B cell (primary cell): ENCODE measurements at regions not wholly inside any gene's neighbourhood (a gene's known extent, or its start where the extent isn't known, plus 50 kb on each side); places are given as distances from the start of the nearest gene placed in this dataset.

Source experiments
- ATAC-seq: fragments of 200-7000 bp; cut with Tn5 transposase; one replicate; pipeline ENCODE4 v1.10.0; 2021; ENCODE audit warnings: low read depth, mild to moderate bottlenecking, moderate number of reproducible peaks, moderate library complexity
- CTCF ChIA-PET: fragments of 350-600 bp; sonication (Branson Sonifier 250); formaldehyde crosslinking; loops from one replicate; lab custom pipeline; 2021; ENCODE audit warnings: antibody characterized with exemption, inconsistent platforms; lab: Charles Lee
- POLR2A ChIA-PET: fragments of 350-600 bp; sonication (Branson Sonifier 250); formaldehyde crosslinking; loops from one replicate; lab custom pipeline; 2021; ENCODE audit warnings: antibody characterized with exemption; lab: Charles Lee
- DNase-seq: peaks from one replicate; pipeline ENCODE4 v3.0.0; 2013
- H2AFZ ChIP-seq: 2 replicates; pipeline ENCODE4 v1.6.1; 2012; ENCODE audit warnings: mild to moderate bottlenecking, low read depth, low read length; ENCODE audit not compliant: insufficient read depth, poor library complexity, severe bottlenecking
- H3K27ac ChIP-seq, 2 donors: 1 replicate in 1 of 2; 2 replicates in 1 of 2; pipeline ENCODE4 v1.5.1; 2012 to 2013; ENCODE audit warnings: low read length in 2 of 2, mild to moderate bottlenecking in 2 of 2, moderate library complexity in 1 of 2
- H3K27me3 ChIP-seq, 4 experiments: fragments of 200-600 bp in 1 of 4; sonication (generic) in 1 of 4; replicated peaks in 1 of 4; 1 replicate in 2 of 4; 2 replicates in 2 of 4; pipeline versions ENCODE4 v1.6.1 to v1.7.0; 2013 to 2016; ENCODE audit warnings: low read length in 3 of 4, mild to moderate bottlenecking in 2 of 4, mixed read lengths in 1 of 4, moderate library complexity in 1 of 4; ENCODE audit not compliant: insufficient read depth in 4 of 4, control insufficient read depth in 3 of 4; ENCODE audit errors: control extremely low read depth in 1 of 4
- H3K36me3 ChIP-seq, 2 experiments: replicated peaks in 1 of 2; 1 replicate in 1 of 2; 2 replicates in 1 of 2; pipeline versions ENCODE4 v1.6.1 to v1.7.1; 2013; ENCODE audit warnings: low read length in 1 of 2; ENCODE audit not compliant: insufficient read depth in 2 of 2, control insufficient read depth in 1 of 2; ENCODE audit errors: control extremely low read depth in 1 of 2, extremely low read depth in 1 of 2
- H3K4me1 ChIP-seq, 2 donors: fragments of 200-600 bp in 1 of 2; sonication (generic) in 1 of 2; 1 replicate in 1 of 2; 2 replicates in 1 of 2; pipeline versions ENCODE4 v1.5.1 to v1.6.1; 2013 to 2017; ENCODE audit warnings: low read length in 2 of 2; ENCODE audit not compliant: control insufficient read depth in 2 of 2, insufficient read depth in 2 of 2
- H3K4me2 ChIP-seq: replicated peaks from 2 replicates; pipeline ENCODE3; 2012; ENCODE audit warnings: mild to moderate bottlenecking, low read depth, low read length; ENCODE audit not compliant: poor library complexity, severe bottlenecking
- H3K4me3 ChIP-seq, 5 experiments: fragments of 200-600 bp in 1 of 5; sonication (generic) in 1 of 5; 1 replicate in 3 of 5; 2 replicates in 2 of 5; pipeline versions ENCODE4 v1.5.1 to v1.7.0; 2011 to 2016; ENCODE audit warnings: low read length in 4 of 5, mild to moderate bottlenecking in 4 of 5, low read depth in 2 of 5, control low read depth in 1 of 5, moderate library complexity in 1 of 5; ENCODE audit not compliant: insufficient read depth in 1 of 5; ENCODE audit errors: control extremely low read depth in 1 of 5, extremely low read depth in 1 of 5
- H3K79me2 ChIP-seq: fragments of 200-600 bp; sonication (generic); one replicate; pipeline ENCODE4 v1.6.0; 2016; ENCODE audit warnings: low read length; ENCODE audit not compliant: control insufficient read depth, insufficient read depth
- H3K9ac ChIP-seq: fragments of 200-600 bp; sonication (generic); 2 replicates; pipeline ENCODE4 v1.6.1; 2017; ENCODE audit warnings: mild to moderate bottlenecking, low read length, moderate library complexity
- H3K9me3 ChIP-seq, 3 donors: one replicate each; pipeline versions ENCODE4 v1.6.1 to v1.7.1; 2013; ENCODE audit warnings: low read length in 2 of 3; ENCODE audit not compliant: control insufficient read depth in 2 of 3, insufficient read depth in 1 of 3; ENCODE audit errors: control extremely low read depth in 1 of 3
- H4K20me1 ChIP-seq: 2 replicates; pipeline ENCODE4 v1.6.0; 2012; ENCODE audit warnings: mild to moderate bottlenecking, low read length; ENCODE audit not compliant: insufficient read depth, control insufficient read depth, poor library complexity, severe bottlenecking
- H3K27ac Mint-ChIP-seq: one replicate; pipeline ENCODE4 v1.8.0; 2021; ENCODE audit warnings: mixed read lengths
- H3K27me3 Mint-ChIP-seq: one replicate; pipeline ENCODE4 v1.8.0; 2021; ENCODE audit warnings: mixed read lengths
- H3K4me1 Mint-ChIP-seq: one replicate; pipeline ENCODE4 v1.8.0; 2021; ENCODE audit warnings: mixed read lengths
- H3K4me3 Mint-ChIP-seq: one replicate; pipeline ENCODE4 v1.8.0; 2021; ENCODE audit warnings: mixed read lengths
- H3K9me3 Mint-ChIP-seq: one replicate; pipeline ENCODE4 v1.8.0; 2022; ENCODE audit warnings: mixed read lengths; ENCODE audit not compliant: insufficient read depth
- EZH2 ChIP-seq: IDR thresholded peaks from 2 replicates; pipeline ENCODE4 v1.6.1; 2012; ENCODE audit warnings: borderline replicate concordance, low read depth, mild to moderate bottlenecking, moderate library complexity, low read length; ENCODE audit not compliant: insufficient read depth, poor library complexity, severe bottlenecking
- WGBS: methylation state at CpG from one replicate; pipeline ENCODE4 v1.1.5; 2013; ENCODE audit warnings: missing lambda C conversion rate; ENCODE audit not compliant: insufficient coverage; 5-methylcytosine and 5-hydroxymethylcytosine counted together
- intact Hi-C: fragments of 100-400 bp; cut with micrococcal nuclease; formaldehyde crosslinking; loops from one replicate; pipeline ENCODE4 v1.10.0; 2022
- TF ChIP-seq, protein P1 (sequence below): fragments of 200-600 bp; IDR thresholded peaks from one replicate; pipeline ENCODE4 v1.8.0; 2022; ENCODE audit warnings: antibody characterized with exemption, mild to moderate bottlenecking

DNA sequence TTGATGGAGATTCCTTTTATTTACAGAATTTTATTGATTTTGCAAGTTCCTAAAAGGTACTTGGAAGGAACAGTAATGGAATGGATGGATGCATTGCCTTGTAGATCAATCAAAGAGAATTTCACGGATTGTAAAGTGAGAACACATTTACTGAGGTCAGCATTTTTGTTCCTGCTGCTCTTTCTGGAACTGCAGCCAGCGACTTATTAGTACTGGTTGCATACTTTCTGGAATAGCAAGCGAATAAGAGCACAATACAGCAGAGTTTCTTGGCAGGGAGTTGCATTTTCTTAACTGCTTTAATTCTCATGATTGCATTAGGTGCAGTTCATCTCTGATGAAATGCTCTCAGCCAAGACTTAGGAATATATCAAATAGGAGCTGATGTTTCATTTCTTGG, 106.1 kb upstream of the CHODL start:
- ChIA-PET CTCF (no interaction called here), POLR2A (no interaction called here)

DNA sequence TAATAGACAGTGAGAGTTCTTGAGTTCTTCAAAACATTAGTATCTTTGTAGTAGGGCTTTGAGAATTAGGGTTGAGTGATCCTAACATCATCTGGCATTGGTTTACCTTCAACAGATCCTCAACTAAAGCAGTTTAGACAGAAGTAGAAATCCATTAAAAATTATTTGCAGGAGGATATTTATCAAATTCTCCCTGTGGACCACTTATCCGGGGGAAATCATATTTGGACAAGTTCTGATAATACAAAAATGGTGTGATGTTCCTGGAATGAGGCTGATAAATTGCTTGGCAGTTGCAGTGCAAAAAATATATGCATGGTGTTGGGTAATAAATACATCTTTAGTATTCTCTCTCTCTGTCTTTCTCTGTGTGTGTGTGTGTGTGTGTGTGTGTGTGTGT, 115.1 kb upstream of the CHODL start:
- H3K27me3 Mint-ChIP-seq, result no peaks in the 10 kb centered on the region
- Histone ChIP-seq H3K9me3 (no peaks in the 10 kb centered on the region), H3K79me2 (no peaks in the 10 kb centered on the region), H2AFZ (no peak overlapping the region), H3K27ac (no peak overlapping the region), H3K4me1 (no peaks in the 10 kb centered on the region), H3K4me3 (no peak overlapping the region), H4K20me1 (no peaks in the 10 kb centered on the region), H3K9ac (no peak overlapping the region), H3K4me2 (no peak overlapping the region), H3K36me3 (no peaks in the 10 kb centered on the region), H3K27me3 (no peaks in the 10 kb centered on the region)
- ATAC-seq (no peak), DNase-seq (no peak)
- ChIA-PET CTCF (no interaction called here), POLR2A (no interaction called here)
- H3K27ac Mint-ChIP-seq, result no peak overlapping the region
- WGBS, result no CpG with 5 or more reads among the region's 1 CpG
- TF ChIP-seq, protein P1, sequence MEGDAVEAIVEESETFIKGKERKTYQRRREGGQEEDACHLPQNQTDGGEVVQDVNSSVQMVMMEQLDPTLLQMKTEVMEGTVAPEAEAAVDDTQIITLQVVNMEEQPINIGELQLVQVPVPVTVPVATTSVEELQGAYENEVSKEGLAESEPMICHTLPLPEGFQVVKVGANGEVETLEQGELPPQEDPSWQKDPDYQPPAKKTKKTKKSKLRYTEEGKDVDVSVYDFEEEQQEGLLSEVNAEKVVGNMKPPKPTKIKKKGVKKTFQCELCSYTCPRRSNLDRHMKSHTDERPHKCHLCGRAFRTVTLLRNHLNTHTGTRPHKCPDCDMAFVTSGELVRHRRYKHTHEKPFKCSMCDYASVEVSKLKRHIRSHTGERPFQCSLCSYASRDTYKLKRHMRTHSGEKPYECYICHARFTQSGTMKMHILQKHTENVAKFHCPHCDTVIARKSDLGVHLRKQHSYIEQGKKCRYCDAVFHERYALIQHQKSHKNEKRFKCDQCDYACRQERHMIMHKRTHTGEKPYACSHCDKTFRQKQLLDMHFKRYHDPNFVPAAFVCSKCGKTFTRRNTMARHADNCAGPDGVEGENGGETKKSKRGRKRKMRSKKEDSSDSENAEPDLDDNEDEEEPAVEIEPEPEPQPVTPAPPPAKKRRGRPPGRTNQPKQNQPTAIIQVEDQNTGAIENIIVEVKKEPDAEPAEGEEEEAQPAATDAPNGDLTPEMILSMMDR, result no peak
- no peak for TF ChIP-seq EZH2
- no peaks in the 10 kb centered on the region for H3K4me1 Mint-ChIP-seq
- intact Hi-C loops, result no loop called here
- H3K4me3 Mint-ChIP-seq, result no peak overlapping the region
- H3K9me3 Mint-ChIP-seq, result peaks cover 3% of the 10 kb centered on the region

More for the DNA sequence above, 106.1 kb upstream of the CHODL start:
- H3K27ac Mint-ChIP-seq, result no peak overlapping the region
- no peak overlapping the region for H3K4me2 ChIP-seq
- intact Hi-C loops, result no loop called here
- no peak overlapping the region for H3K27ac ChIP-seq
- no peaks in the 10 kb centered on the region for H3K4me1 Mint-ChIP-seq
- H3K4me1 ChIP-seq, result no peaks in the 10 kb centered on the region
- H3K27me3 Mint-ChIP-seq, result no peaks in the 10 kb centered on the region
- peaks cover 4% of the 10 kb centered on the region for H3K9me3 Mint-ChIP-seq
- H3K4me3 Mint-ChIP-seq, result no peak overlapping the region
- no peaks in the 10 kb centered on the region for H3K27me3 ChIP-seq
- TF ChIP-seq, protein P1, result no peak
- no peak for TF ChIP-seq EZH2
- H3K36me3 ChIP-seq, result no peaks in the 10 kb centered on the region
- ATAC-seq (no peak), DNase-seq (no peak)
- H3K9me3 ChIP-seq, result no peaks in the 10 kb centered on the region
- no peak overlapping the region for H2AFZ ChIP-seq
- H3K79me2 ChIP-seq, result no peaks in the 10 kb centered on the region
- H3K4me3 ChIP-seq, result no peak overlapping the region
- WGBS, result 86% methylated on average over 3 of the region's 3 CpGs
- H4K20me1 ChIP-seq, result no peaks in the 10 kb centered on the region
- no peak overlapping the region for H3K9ac ChIP-seq
